ENCODE measurements at regions not wholly inside any gene's neighbourhood (a gene's known extent, or its start where the extent isn't known, plus 50 kb on each side); places are given as distances from the start of the nearest gene placed in this dataset.
"Not testable (repeated sequence)": the region's sequence is repeated elsewhere in the genome, so short reads cannot be mapped to it uniquely, and the experiment has no call there.

- Histone ChIP-seq H3K9me3 (ENCODE audit: control insufficient read depth, low read length) (peaks cover 20% of the 10 kb centered on the region), H3K27me3 (ENCODE audit: control insufficient read depth, insufficient read depth, low read length, poor library complexity, severe bottlenecking) (no peaks in the 10 kb centered on the region), H3K27ac (ENCODE audit: low read depth, low read length) (no peak overlapping the region), H3K4me3 (ENCODE audit: low read length) (no peak overlapping the region), H3K36me3 (ENCODE audit: control insufficient read depth, insufficient read depth, low read length) (no peaks in the 10 kb centered on the region), H3K9ac (ENCODE audit: extremely low read depth, low read length, poor library complexity, severe bottlenecking) (no peak overlapping the region), H3K4me1 (ENCODE audit: control insufficient read depth, insufficient read depth, low read length) (no peaks in the 10 kb centered on the region)
- H3K27me3 Mint-ChIP-seq (ENCODE audit: insufficient read depth) = peaks cover 8% of the 10 kb centered on the region
- no peak for DNase-seq
- peaks cover 41% of the 10 kb centered on the region for H3K9me3 Mint-ChIP-seq
- no peak overlapping the region for H3K4me3 Mint-ChIP-seq
- WGBS, 2 experiments (ENCODE audit: insufficient coverage in 1 of 2, insufficient read length in 1 of 2) = 88% methylated on average over 1 of the region's 1 CpG; no CpG with 5 or more reads in 1 of the 2 experiments
- no peaks in the 10 kb centered on the region for H3K4me1 Mint-ChIP-seq
- H3K27ac Mint-ChIP-seq = no peak overlapping the region
- no peak for TF ChIP-seq CTCF (conservative IDR thresholded peaks at IDR 0.05)
- peaks cover 2% of the 10 kb centered on the region for H3K36me3 Mint-ChIP-seq (ENCODE audit: low read depth)
Measured at GRCh38 chr2:134039912-134040581, 213.8 kb upstream of the MGAT5 start.

GRCh38 chr2:134040626-134041172 is 213.2 kb upstream of the MGAT5 start:
- H3K27ac ChIP-seq (ENCODE audit: low read depth, low read length); H3K36me3 ChIP-seq (ENCODE audit: control insufficient read depth, insufficient read depth, low read length); H3K9ac ChIP-seq (ENCODE audit: extremely low read depth, low read length, poor library complexity, severe bottlenecking); DNase-seq; H3K4me1 ChIP-seq (ENCODE audit: control insufficient read depth, insufficient read depth, low read length); H3K27me3 ChIP-seq (ENCODE audit: control insufficient read depth, insufficient read depth, low read length, poor library complexity, severe bottlenecking); H3K36me3 Mint-ChIP-seq (ENCODE audit: low read depth); H3K4me3 ChIP-seq (ENCODE audit: low read length); H3K27me3 Mint-ChIP-seq (ENCODE audit: insufficient read depth); H3K4me1 Mint-ChIP-seq; H3K4me3 Mint-ChIP-seq; H3K27ac Mint-ChIP-seq: not testable (repeated sequence)
- 84 to 100% methylated on average over 1 to 4 of the region's 4 CpGs for WGBS, 2 experiments (ENCODE audit: insufficient coverage in 1 of 2, insufficient read length in 1 of 2)
- peaks cover 46% of the 10 kb centered on the region for H3K9me3 Mint-ChIP-seq
- peaks cover 20% of the 10 kb centered on the region for H3K9me3 ChIP-seq (ENCODE audit: control insufficient read depth, low read length)

- Histone ChIP-seq H3K27ac (ENCODE audit: low read depth, low read length) (no peak overlapping the region), H3K9ac (ENCODE audit: extremely low read depth, low read length, poor library complexity, severe bottlenecking) (no peak overlapping the region), H3K36me3 (ENCODE audit: control insufficient read depth, insufficient read depth, low read length) (no peaks in the 10 kb centered on the region), H3K9me3 (ENCODE audit: control insufficient read depth, low read length) (peaks cover 20% of the 10 kb centered on the region), H3K27me3 (ENCODE audit: control insufficient read depth, insufficient read depth, low read length, poor library complexity, severe bottlenecking) (no peaks in the 10 kb centered on the region), H3K4me1 (ENCODE audit: control insufficient read depth, insufficient read depth, low read length) (no peaks in the 10 kb centered on the region), H3K4me3 (ENCODE audit: low read length) (no peak overlapping the region)
- Mint-ChIP-seq H3K4me3 (no peak overlapping the region), H3K27me3 (ENCODE audit: insufficient read depth) (peaks cover 6% of the 10 kb centered on the region), H3K36me3 (ENCODE audit: low read depth) (peaks cover 2% of the 10 kb centered on the region), H3K27ac (no peak overlapping the region), H3K4me1 (no peaks in the 10 kb centered on the region), H3K9me3 (peaks cover 44% of the 10 kb centered on the region)
- no peak for DNase-seq
- TF ChIP-seq CTCF (conservative IDR thresholded peaks at IDR 0.05) = no peak
Measured at GRCh38 chr2:134041877-134042276, 212.0 kb upstream of the MGAT5 start.

- H3K4me3 Mint-ChIP-seq = not testable (repeated sequence)
Measured at GRCh38 chr2:134043028-134043427, 210.8 kb upstream of the MGAT5 start.

More at GRCh38 chr2:134043028-134043427, 210.8 kb upstream of the MGAT5 start:
- H3K27ac Mint-ChIP-seq; H3K36me3 ChIP-seq (ENCODE audit: control insufficient read depth, insufficient read depth, low read length); H3K27me3 ChIP-seq (ENCODE audit: control insufficient read depth, insufficient read depth, low read length, poor library complexity, severe bottlenecking); H3K4me3 ChIP-seq (ENCODE audit: low read length); H3K36me3 Mint-ChIP-seq (ENCODE audit: low read depth); H3K27ac ChIP-seq (ENCODE audit: low read depth, low read length); DNase-seq; H3K27me3 Mint-ChIP-seq (ENCODE audit: insufficient read depth); H3K9ac ChIP-seq (ENCODE audit: extremely low read depth, low read length, poor library complexity, severe bottlenecking); H3K4me1 ChIP-seq (ENCODE audit: control insufficient read depth, insufficient read depth, low read length); H3K4me1 Mint-ChIP-seq: not testable (repeated sequence)
- H3K9me3 Mint-ChIP-seq = peaks cover 47% of the 10 kb centered on the region
- 91% methylated on average over 6 to 8 of the region's 8 CpGs for WGBS, 2 experiments (ENCODE audit: insufficient coverage in 1 of 2, insufficient read length in 1 of 2)
- H3K9me3 ChIP-seq (ENCODE audit: control insufficient read depth, low read length) = peaks cover 20% of the 10 kb centered on the region
